OCI-LY7 (cell line): ENCODE measurements at regions not wholly inside any gene's neighbourhood (a gene's known extent, or its start where the extent isn't known, plus 50 kb on each side); places are given as distances from the start of the nearest gene placed in this dataset.

Experiments used
- BruUV-seq: library from RNA; stranded (reverse); fragments of 400-500 nt; replicated peaks from 2 replicates; lab custom pipeline; 2021; lab: Mats Ljungman, UMichigan
- CTCF ChIA-PET: fragments of 300-600 bp; sonication (Branson Sonifier 250); formaldehyde crosslinking; loops from one replicate; lab custom pipeline; 2022; ENCODE audit warnings: antibody characterized with exemption; ENCODE audit not compliant: unreplicated experiment; lab: Charles Lee
- POLR2A ChIA-PET: fragments of 300-600 bp; sonication (Branson Sonifier 250); formaldehyde crosslinking; loops from one replicate; lab custom pipeline; 2022; ENCODE audit warnings: antibody characterized with exemption; lab: Charles Lee
- DNase-seq: peaks from one replicate; pipeline ENCODE4 v3.0.0-alpha.2; 2015; ENCODE audit warnings: low spot score
- H2AFZ ChIP-seq: fragments of 200-600 bp; sonication (generic), shearing (Covaris generic); 2 replicates; pipeline ENCODE4 v1.6.1; 2014; ENCODE audit warnings: mild to moderate bottlenecking, antibody characterized with exemption, low read length, moderate library complexity
- H3K27ac ChIP-seq: fragments of 200-600 bp; sonication (generic); 2 replicates; pipeline ENCODE4 v1.5.1; 2014; ENCODE audit warnings: mixed run types, low read depth, mild to moderate bottlenecking, moderate library complexity, low read length, inconsistent platforms; ENCODE audit not compliant: poor library complexity, severe bottlenecking
- H3K36me3 ChIP-seq: fragments of 200-600 bp; sonication (generic); 2 replicates; pipeline ENCODE4 v1.6.1; 2014; ENCODE audit warnings: mild to moderate bottlenecking, antibody characterized with exemption, low read length, moderate library complexity, mixed read lengths; ENCODE audit not compliant: insufficient read depth
- H3K4me1 ChIP-seq: fragments of 200-600 bp; sonication (generic); 2 replicates; pipeline ENCODE4 v1.5.1; 2014; ENCODE audit warnings: mild to moderate bottlenecking, low read length; ENCODE audit not compliant: insufficient read depth, poor library complexity, severe bottlenecking
- H3K4me2 ChIP-seq: fragments of 200-600 bp; sonication (generic); 2 replicates; pipeline ENCODE4 v1.6.1; 2014; ENCODE audit warnings: mild to moderate bottlenecking, low read length
- H3K4me3 ChIP-seq: fragments of 200-600 bp; sonication (generic); 2 replicates; pipeline ENCODE4 v1.5.1; 2014; ENCODE audit warnings: mild to moderate bottlenecking, low read depth, low read length; ENCODE audit not compliant: poor library complexity, severe bottlenecking
- H3K79me2 ChIP-seq: fragments of 200-600 bp; sonication (generic); 2 replicates; pipeline ENCODE4 v1.6.1; 2016; ENCODE audit warnings: low read depth, mild to moderate bottlenecking, low read length, moderate library complexity, mixed read lengths; ENCODE audit not compliant: insufficient read depth
- H3K9me2 ChIP-seq: fragments of 200-600 bp; sonication (generic); 2 replicates; pipeline ENCODE4 v1.6.1; 2016; ENCODE audit warnings: mild to moderate bottlenecking, low read length, mixed read lengths; ENCODE audit not compliant: insufficient read depth
- H3K9me3 ChIP-seq: fragments of 200-600 bp; sonication (generic); 2 replicates; pipeline ENCODE4 v1.6.1; 2014; ENCODE audit warnings: mild to moderate bottlenecking, mixed run types, low read length, mixed read lengths
- H4K20me1 ChIP-seq: fragments of 200-600 bp; sonication (generic); 2 replicates; pipeline ENCODE4 v1.6.1; 2014; ENCODE audit warnings: mild to moderate bottlenecking, antibody characterized with exemption, low read length, moderate library complexity, mixed read lengths; ENCODE audit not compliant: insufficient read depth
- EZH2phosphoT487 ChIP-seq: fragments of 200-600 bp; sonication (generic); IDR thresholded peaks from 2 replicates; pipeline ENCODE4 v1.6.1; 2018; ENCODE audit warnings: low read depth, borderline replicate concordance, mild to moderate bottlenecking, mixed run types, antibody characterized with exemption, low read length, moderate library complexity, mixed read lengths
- intact Hi-C: fragments of 100-400 bp; cut with micrococcal nuclease; formaldehyde crosslinking; loops from one replicate; pipeline ENCODE4 v1.10.0; 2022; ENCODE audit not compliant: unreplicated experiment
- TF ChIP-seq, protein P1 (sequence below): fragments of 200-600 bp; sonication (generic); conservative IDR thresholded peaks from 2 replicates; pipeline ENCODE4 v1.5.1; 2014; ENCODE audit warnings: mild to moderate bottlenecking, antibody characterized with exemption, low read length, moderate library complexity, mixed read lengths

DNA sequence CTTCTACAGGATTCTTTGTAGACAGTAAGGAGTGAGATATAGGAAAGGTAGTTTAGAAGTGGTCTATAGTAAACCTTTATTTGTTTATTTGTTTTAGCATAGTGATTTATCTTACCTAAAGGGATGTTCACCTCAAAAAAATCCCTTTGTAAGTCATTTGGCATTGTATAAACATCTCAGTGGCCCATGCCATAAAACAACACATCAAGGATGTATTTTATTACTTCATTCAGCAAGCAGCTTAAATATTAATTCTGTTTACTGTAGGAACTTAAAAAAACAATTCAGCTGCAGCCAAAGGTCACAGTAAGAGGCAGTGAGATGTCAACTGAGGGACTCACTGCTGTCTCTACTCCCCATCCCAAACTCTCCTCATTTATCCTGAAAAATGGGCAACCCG lies 452.7 kb downstream of the HINT1 start:
- intact Hi-C loops: no loop called here
- CTCF ChIA-PET: no interaction called here
- H3K27ac ChIP-seq: no peak overlapping the region
- POLR2A ChIA-PET: no interaction called here
- H3K4me2 ChIP-seq: no peak overlapping the region
- no peak overlapping the region for H2AFZ ChIP-seq
- no peaks in the 10 kb centered on the region for H3K79me2 ChIP-seq
- H3K4me3 ChIP-seq: no peak overlapping the region
- no peaks in the 10 kb centered on the region for H3K36me3 ChIP-seq
- BruUV-seq: no TSS peak
- H3K4me1 ChIP-seq: no peaks in the 10 kb centered on the region
- TF ChIP-seq, protein P1, sequence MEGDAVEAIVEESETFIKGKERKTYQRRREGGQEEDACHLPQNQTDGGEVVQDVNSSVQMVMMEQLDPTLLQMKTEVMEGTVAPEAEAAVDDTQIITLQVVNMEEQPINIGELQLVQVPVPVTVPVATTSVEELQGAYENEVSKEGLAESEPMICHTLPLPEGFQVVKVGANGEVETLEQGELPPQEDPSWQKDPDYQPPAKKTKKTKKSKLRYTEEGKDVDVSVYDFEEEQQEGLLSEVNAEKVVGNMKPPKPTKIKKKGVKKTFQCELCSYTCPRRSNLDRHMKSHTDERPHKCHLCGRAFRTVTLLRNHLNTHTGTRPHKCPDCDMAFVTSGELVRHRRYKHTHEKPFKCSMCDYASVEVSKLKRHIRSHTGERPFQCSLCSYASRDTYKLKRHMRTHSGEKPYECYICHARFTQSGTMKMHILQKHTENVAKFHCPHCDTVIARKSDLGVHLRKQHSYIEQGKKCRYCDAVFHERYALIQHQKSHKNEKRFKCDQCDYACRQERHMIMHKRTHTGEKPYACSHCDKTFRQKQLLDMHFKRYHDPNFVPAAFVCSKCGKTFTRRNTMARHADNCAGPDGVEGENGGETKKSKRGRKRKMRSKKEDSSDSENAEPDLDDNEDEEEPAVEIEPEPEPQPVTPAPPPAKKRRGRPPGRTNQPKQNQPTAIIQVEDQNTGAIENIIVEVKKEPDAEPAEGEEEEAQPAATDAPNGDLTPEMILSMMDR: no peak
- no peak for TF ChIP-seq EZH2phosphoT487
- H3K9me3 ChIP-seq: no peaks in the 10 kb centered on the region
- no peaks in the 10 kb centered on the region; the same call in 1 of the 2 replicates for H3K9me2 ChIP-seq
- H4K20me1 ChIP-seq: no peaks in the 10 kb centered on the region
- no peak for DNase-seq

DNA sequence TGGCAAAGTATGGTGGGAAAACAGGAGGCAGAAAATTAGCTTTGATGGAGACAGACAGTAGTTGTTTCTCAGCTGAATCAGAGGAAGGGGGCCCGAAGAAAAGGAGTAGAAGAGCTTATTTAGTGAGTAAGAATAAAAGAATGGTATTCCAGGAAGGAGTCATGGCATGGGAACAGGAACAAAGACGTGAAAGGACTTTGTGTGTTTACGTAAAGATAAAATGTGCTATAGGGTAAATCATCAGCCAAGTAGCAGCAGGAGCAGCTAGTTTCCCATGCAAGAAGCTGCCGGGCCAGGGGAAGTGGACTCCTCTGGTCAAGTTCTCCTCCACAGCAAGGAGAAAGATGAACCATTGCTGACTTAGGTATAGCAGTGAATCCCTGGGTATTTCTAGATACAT lies 454.5 kb downstream of the HINT1 start:
- no peaks in the 10 kb centered on the region for H3K79me2 ChIP-seq
- CTCF ChIA-PET: no interaction called here
- no peak for DNase-seq
- no peaks in the 10 kb centered on the region; the same call in 1 of the 2 replicates for H3K9me2 ChIP-seq
- no TSS peak for BruUV-seq
- no peak overlapping the region for H3K4me2 ChIP-seq
- H3K9me3 ChIP-seq: no peaks in the 10 kb centered on the region
- POLR2A ChIA-PET: interaction anchor here (0.7 kb wide), 1 partner anchor 52 kb away, joined by 3 read pairs; no protein-coding TSS in a partner anchor
- intact Hi-C loops: no loop called here
- no peaks in the 10 kb centered on the region for H3K36me3 ChIP-seq
- no peaks in the 10 kb centered on the region for H4K20me1 ChIP-seq
- H3K4me3 ChIP-seq: no peak overlapping the region
- no peaks in the 10 kb centered on the region for H3K4me1 ChIP-seq
- H3K27ac ChIP-seq: no peak overlapping the region
- no peak overlapping the region for H2AFZ ChIP-seq
- TF ChIP-seq, protein P1: no peak
- TF ChIP-seq EZH2phosphoT487: no peak

DNA sequence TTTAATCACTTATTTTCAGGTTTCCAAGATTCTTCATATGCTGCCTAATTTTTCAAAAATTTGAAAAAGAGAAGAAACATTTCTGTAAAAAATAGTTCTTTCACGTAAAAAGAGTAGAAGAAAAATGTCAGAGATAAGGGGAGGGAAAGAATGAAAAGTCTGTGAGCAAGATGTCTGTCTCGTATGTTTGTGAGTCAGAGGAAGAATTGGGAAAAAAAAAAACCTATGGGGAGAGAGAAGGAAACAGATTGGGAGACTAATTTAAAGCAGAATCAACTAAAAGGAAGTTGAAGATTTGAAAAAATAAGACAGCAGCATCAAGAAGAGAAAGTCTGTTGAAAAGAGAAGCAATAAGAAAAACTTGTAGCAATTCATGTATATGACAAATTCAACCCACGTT lies 456.3 kb downstream of the HINT1 start:
- TF ChIP-seq, protein P1: no peak
- TF ChIP-seq EZH2phosphoT487: no peak
- Histone ChIP-seq H3K27ac (no peak overlapping the region), H2AFZ (no peak overlapping the region), H3K4me3 (no peak overlapping the region), H3K4me2 (no peak overlapping the region), H3K79me2 (no peaks in the 10 kb centered on the region), H3K36me3 (no peaks in the 10 kb centered on the region), H3K9me3 (no peaks in the 10 kb centered on the region), H3K9me2 (no peaks in the 10 kb centered on the region), H4K20me1 (no peaks in the 10 kb centered on the region), H3K4me1 (no peaks in the 10 kb centered on the region)
- ChIA-PET POLR2A (interaction anchor here (0.6 kb wide), 1 partner anchor 42 kb away, joined by 4 read pairs; no protein-coding TSS in a partner anchor), CTCF (no interaction called here)
- BruUV-seq: no TSS peak
- intact Hi-C loops: no loop called here
- no peak for DNase-seq
